ENCODE measurements at regions not wholly inside any gene's neighbourhood (a gene's known extent, or its start where the extent isn't known, plus 50 kb on each side); places are given as distances from the start of the nearest gene placed in this dataset.

DNA sequence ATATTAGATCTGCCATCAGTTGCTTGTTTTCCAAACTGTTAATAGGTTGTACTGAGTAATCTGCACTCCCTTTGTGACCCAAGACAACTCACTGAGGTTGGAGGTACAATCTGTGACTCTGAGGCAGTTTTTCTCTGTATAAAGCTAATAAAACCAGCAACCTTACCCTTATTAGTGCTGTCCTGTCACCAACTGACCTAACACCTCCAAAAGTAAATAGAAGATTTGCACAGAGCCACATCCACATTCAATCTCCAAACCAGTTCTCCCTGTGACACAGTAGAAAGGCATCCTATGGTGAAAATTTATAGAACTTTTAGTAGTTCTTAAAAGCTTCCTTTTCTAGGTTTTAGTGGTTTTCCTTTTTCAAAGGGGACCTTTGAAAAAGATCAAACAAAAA is 140.4 kb upstream of the ADGRL2 start:
- no peak for ATAC-seq (replicated peaks; ENCODE audit: extremely low read depth, poor library complexity, severe bottlenecking)
- Mint-ChIP-seq H3K4me3 (no peak overlapping the region), H3K4me1 (no peaks in the 10 kb centered on the region), H3K27ac (ENCODE audit: low read depth) (no peak overlapping the region), H3K36me3 (ENCODE audit: insufficient read depth) (no peaks in the 10 kb centered on the region), H3K27me3 (no peaks in the 10 kb centered on the region), H3K9me3 (peaks cover 11% of the 10 kb centered on the region)
- no peak for DNase-seq (ENCODE audit: low spot score in 2 of 2)

DNA sequence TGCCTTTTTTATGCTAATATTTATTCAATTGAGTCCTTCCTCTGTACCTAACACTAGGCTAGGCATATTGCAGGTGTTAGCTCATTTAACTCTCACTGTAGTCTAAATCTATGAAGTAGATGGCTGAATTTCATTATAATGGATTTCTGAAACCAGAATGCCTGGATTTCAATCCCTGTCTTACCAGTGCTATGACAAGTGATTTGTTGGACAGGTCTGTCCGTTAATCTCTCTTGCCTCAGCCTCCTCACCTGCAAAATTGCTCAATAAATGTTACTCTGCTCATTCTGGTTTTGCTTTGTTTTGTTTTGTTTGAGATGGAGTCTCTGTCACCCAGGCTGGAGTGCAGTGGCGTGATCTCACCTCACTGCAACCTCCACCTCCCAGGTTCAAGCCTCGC is 146.1 kb upstream of the ADGRL2 start:
- no peaks in the 10 kb centered on the region for H3K36me3 Mint-ChIP-seq (ENCODE audit: insufficient read depth)
- ATAC-seq (replicated peaks; ENCODE audit: extremely low read depth, poor library complexity, severe bottlenecking) (no peak), DNase-seq (ENCODE audit: low spot score in 2 of 2) (no peak)
- no peak overlapping the region for H3K27ac Mint-ChIP-seq (ENCODE audit: low read depth)
- H3K4me1 Mint-ChIP-seq: no peaks in the 10 kb centered on the region
- no peak overlapping the region for H3K4me3 Mint-ChIP-seq
- no peaks in the 10 kb centered on the region for H3K27me3 Mint-ChIP-seq
- peaks cover 15% of the 10 kb centered on the region for H3K9me3 Mint-ChIP-seq

DNA sequence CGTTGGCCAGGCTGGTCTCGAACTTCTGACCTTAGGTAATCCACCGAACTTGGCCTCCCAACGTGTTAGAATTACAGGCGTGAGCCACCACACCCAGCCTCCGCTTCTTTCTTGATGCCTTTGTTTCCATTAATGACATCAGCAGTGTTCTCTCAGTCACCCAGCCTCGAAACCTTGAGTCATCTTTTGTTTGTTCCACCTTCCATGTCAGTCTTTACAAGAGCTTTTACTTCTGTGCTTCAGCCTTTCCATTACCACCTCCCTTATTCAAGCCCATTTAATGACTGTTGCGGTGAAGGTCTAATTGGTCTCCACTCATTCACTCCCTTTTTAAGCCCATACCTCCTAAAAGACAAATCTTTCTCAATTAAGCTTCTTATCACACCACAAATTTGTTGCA is 146.6 kb upstream of the ADGRL2 start:
- Mint-ChIP-seq H3K9me3 (peaks cover 19% of the 10 kb centered on the region), H3K27me3 (no peaks in the 10 kb centered on the region), H3K27ac (ENCODE audit: low read depth) (no peak overlapping the region), H3K4me3 (no peak overlapping the region), H3K36me3 (ENCODE audit: insufficient read depth) (no peaks in the 10 kb centered on the region), H3K4me1 (no peaks in the 10 kb centered on the region)
- no peak for DNase-seq (ENCODE audit: low spot score in 2 of 2)
- ATAC-seq (replicated peaks; ENCODE audit: extremely low read depth, poor library complexity, severe bottlenecking): no peak

DNA sequence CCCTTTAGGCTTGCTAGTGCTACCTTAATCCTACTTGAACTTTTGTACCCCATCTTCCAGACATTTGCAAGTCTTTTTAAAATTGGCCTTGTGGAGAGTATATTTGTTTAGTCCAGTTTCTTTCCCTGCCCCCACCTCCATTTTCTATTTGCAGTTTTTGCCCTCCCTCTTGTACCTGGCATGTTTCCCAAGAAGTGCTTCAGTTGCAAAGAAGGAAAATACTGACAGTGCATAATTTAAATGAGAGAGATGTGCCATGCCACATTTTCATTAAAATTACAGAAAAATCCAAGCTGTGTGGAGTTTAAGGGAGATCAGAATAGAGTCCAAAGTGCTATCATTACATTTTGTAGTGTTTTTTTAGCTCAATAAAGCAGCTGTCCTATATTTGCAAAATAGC is 150.0 kb upstream of the ADGRL2 start:
- DNase-seq (ENCODE audit: low spot score in 2 of 2) (no peak), ATAC-seq (replicated peaks; ENCODE audit: extremely low read depth, poor library complexity, severe bottlenecking) (no peak)
- Mint-ChIP-seq H3K36me3 (ENCODE audit: insufficient read depth) (no peaks in the 10 kb centered on the region), H3K27ac (ENCODE audit: low read depth) (no peak overlapping the region), H3K4me1 (no peaks in the 10 kb centered on the region), H3K9me3 (peaks cover 25% of the 10 kb centered on the region), H3K27me3 (no peaks in the 10 kb centered on the region), H3K4me3 (no peak overlapping the region)

DNA sequence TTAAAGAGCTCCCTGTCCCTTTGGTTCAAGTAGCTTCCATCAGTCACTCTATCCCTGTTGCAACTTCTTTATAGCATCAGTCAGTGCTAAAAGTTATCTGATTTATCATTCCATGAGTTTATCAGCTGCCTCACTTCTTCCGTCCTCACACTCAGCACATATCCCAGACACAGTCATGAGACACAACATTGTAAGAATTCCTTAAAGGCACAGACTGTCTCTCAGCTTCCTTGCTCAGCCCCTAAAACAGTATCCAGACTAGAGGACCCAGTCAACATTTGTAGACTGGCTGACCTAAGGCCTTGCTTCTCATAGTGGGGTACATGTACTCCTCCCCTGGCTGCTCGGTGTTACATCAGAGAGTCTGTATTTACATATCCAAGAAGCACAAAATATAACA is 164.9 kb upstream of the ADGRL2 start:
- peaks cover 19% of the 10 kb centered on the region for H3K9me3 Mint-ChIP-seq
- no peak overlapping the region for H3K27ac Mint-ChIP-seq (ENCODE audit: low read depth)
- H3K36me3 Mint-ChIP-seq (ENCODE audit: insufficient read depth): no peaks in the 10 kb centered on the region
- H3K4me3 Mint-ChIP-seq: no peak overlapping the region
- ATAC-seq (replicated peaks; ENCODE audit: extremely low read depth, poor library complexity, severe bottlenecking): no peak
- no peaks in the 10 kb centered on the region for H3K4me1 Mint-ChIP-seq
- no peak for DNase-seq (ENCODE audit: low spot score in 2 of 2)
- H3K27me3 Mint-ChIP-seq: no peaks in the 10 kb centered on the region

DNA sequence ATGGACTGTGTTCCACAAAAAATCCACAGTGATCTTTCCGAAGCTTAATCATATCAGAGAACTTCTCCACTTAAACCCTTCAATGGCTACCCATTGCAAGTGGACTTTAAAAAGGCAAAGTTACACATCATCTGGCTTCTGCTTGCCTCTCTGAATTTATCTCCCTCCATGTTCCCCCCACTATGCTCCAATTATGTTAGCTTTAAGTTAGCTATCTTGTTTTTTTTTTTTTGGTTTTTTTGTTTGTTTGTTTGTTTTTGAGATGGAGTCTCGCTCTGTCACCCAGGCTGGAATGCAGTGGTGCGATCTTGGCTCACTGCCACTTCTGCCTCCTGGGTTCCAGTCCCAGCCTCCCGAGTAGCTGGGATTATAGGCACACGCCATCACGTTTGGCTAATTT is 166.4 kb upstream of the ADGRL2 start:
- H3K4me3 Mint-ChIP-seq: no peak overlapping the region
- H3K36me3 Mint-ChIP-seq (ENCODE audit: insufficient read depth): no peaks in the 10 kb centered on the region
- H3K27ac Mint-ChIP-seq (ENCODE audit: low read depth): no peak overlapping the region
- no peak for DNase-seq (ENCODE audit: low spot score in 2 of 2)
- no peak for ATAC-seq (replicated peaks; ENCODE audit: extremely low read depth, poor library complexity, severe bottlenecking)
- peaks cover 19% of the 10 kb centered on the region for H3K9me3 Mint-ChIP-seq
- H3K27me3 Mint-ChIP-seq: no peaks in the 10 kb centered on the region
- no peaks in the 10 kb centered on the region for H3K4me1 Mint-ChIP-seq

DNA sequence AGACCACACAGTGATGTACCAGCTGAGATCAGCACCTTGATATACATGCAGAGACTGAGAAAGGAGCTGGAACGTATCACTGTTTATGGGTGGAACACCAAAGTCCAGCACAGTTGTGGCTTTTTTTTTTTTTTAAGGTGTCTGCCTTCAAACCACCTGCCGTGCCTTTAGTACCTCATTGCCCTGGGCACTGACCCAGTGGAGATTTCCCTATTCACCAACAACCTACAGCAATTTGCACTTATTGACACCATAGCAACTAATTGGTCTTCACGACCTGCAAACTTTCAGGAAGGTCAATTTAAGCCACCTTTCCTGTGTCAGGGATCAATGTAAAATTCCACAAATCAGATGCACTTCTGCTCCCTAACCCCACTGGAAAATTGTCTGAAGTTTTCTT is 181.6 kb upstream of the ADGRL2 start:
- ATAC-seq (replicated peaks; ENCODE audit: extremely low read depth, poor library complexity, severe bottlenecking) (no peak), DNase-seq (ENCODE audit: low spot score in 2 of 2) (no peak)
- no peak overlapping the region for H3K4me3 Mint-ChIP-seq
- H3K4me1 Mint-ChIP-seq: no peaks in the 10 kb centered on the region
- peaks cover 25% of the 10 kb centered on the region for H3K9me3 Mint-ChIP-seq
- H3K27me3 Mint-ChIP-seq: no peaks in the 10 kb centered on the region
- H3K27ac Mint-ChIP-seq (ENCODE audit: low read depth): no peak overlapping the region
- no peaks in the 10 kb centered on the region for H3K36me3 Mint-ChIP-seq (ENCODE audit: insufficient read depth)

DNA sequence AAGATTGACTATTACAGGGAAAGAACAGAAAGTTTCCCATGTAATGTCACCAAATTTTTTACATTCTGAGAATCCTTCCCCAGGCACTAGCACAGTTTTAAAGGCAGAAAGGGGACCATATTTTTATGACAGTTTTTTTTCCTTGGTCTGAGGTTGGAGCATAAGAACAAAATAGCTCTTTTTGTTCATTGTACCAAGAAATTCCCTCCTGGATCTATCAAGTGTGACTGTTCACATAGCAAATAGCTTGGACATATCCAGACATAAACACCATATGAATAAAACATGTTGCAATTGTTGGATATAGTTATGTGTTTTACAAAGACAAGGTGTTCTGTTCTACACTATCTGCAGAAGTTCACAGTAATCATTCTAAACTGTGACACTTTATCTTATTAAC is 182.4 kb upstream of the ADGRL2 start:
- Mint-ChIP-seq H3K4me3 (no peak overlapping the region), H3K4me1 (no peaks in the 10 kb centered on the region), H3K9me3 (peaks cover 29% of the 10 kb centered on the region), H3K27ac (ENCODE audit: low read depth) (no peak overlapping the region), H3K27me3 (no peaks in the 10 kb centered on the region), H3K36me3 (ENCODE audit: insufficient read depth) (no peaks in the 10 kb centered on the region)
- DNase-seq (ENCODE audit: low spot score in 2 of 2) (no peak), ATAC-seq (replicated peaks; ENCODE audit: extremely low read depth, poor library complexity, severe bottlenecking) (no peak)

DNA sequence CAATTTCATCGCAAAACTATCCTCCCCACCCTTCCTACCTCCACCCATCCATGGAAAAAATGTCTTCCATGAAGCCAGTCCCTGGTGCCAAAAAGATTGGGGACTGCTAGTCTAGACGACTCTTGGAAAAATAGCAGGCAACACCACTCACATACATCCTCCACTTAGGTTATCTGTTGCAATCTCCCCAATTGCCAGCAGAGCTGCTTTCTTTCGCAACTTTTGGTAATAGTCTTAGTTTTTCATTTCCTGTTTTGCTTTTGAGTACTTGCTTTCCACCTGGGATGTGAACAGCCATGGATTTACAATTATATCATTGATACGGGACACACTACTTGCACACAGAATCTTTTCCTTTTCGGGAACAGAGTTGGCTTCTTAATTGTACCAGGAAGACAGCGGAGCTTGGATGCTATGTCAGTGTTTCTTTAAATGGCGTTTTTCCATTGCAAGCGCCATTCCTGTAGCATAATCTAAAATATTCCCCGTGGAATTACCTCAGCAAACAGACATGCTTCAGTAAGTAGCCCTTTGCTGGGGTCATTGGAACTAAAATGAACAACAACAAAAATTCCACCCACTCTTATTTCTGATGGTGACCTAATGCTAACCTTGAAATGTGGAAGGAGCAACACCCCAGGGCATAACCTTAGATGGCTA is 183.3 kb upstream of the ADGRL2 start:
- Mint-ChIP-seq H3K27ac (ENCODE audit: low read depth) (no peak overlapping the region), H3K36me3 (ENCODE audit: insufficient read depth) (no peaks in the 10 kb centered on the region), H3K4me3 (no peak overlapping the region), H3K4me1 (no peaks in the 10 kb centered on the region), H3K27me3 (no peaks in the 10 kb centered on the region), H3K9me3 (peaks cover 27% of the 10 kb centered on the region)
- DNase-seq (ENCODE audit: low spot score in 2 of 2) (no peak), ATAC-seq (replicated peaks; ENCODE audit: extremely low read depth, poor library complexity, severe bottlenecking) (no peak)

DNA sequence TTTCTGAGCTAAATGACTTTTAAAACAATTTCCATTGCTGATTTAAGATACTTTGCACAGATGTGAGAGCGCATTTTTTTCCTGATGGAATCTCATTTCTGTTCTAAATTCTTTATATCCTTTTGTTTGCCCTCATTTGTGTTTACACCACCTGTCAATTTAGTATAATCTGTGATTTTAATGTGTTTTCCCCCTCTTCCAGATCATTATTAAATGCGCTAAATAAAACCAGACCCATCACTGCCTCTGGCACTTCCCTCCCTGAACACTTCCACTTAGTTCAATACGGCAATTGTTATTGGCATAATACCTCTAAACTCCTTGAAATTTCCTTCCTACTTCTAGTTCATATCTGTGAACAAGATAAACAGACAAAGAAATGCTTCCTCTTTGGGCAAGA is 186.9 kb upstream of the ADGRL2 start:
- Mint-ChIP-seq H3K4me1 (no peaks in the 10 kb centered on the region), H3K27ac (ENCODE audit: low read depth) (no peak overlapping the region), H3K36me3 (ENCODE audit: insufficient read depth) (peaks cover 1% of the 10 kb centered on the region), H3K4me3 (no peak overlapping the region), H3K27me3 (no peaks in the 10 kb centered on the region), H3K9me3 (peaks cover 32% of the 10 kb centered on the region)
- ATAC-seq (replicated peaks; ENCODE audit: extremely low read depth, poor library complexity, severe bottlenecking) (no peak), DNase-seq (ENCODE audit: low spot score in 2 of 2) (no peak)

DNA sequence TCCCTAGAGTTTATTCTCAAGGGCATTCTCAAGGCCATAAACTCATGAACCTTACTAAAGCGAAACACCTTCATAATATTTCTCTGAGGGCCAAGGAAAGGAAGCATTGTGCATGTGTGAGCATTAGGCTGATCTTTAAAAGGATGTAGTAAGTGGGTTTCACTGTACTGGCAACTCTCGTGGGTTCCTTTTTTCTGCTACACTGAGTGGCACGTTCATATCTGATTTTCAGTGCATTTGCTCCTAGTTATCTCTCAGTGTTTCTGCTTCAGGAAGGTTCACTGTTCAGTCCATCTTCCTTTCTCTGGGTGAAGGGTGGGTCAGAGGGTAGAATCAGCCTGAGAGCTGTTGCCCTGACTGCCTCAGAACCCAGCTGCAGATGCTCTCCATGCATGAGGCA is 192.8 kb upstream of the ADGRL2 start:
- H3K9me3 Mint-ChIP-seq: peaks cover 30% of the 10 kb centered on the region
- H3K4me3 Mint-ChIP-seq: no peak overlapping the region
- H3K36me3 Mint-ChIP-seq (ENCODE audit: insufficient read depth): peaks cover 1% of the 10 kb centered on the region
- no peaks in the 10 kb centered on the region for H3K4me1 Mint-ChIP-seq
- H3K27ac Mint-ChIP-seq (ENCODE audit: low read depth): no peak overlapping the region
- DNase-seq (ENCODE audit: low spot score in 2 of 2) (no peak), ATAC-seq (replicated peaks; ENCODE audit: extremely low read depth, poor library complexity, severe bottlenecking) (no peak)
- H3K27me3 Mint-ChIP-seq: no peaks in the 10 kb centered on the region

DNA sequence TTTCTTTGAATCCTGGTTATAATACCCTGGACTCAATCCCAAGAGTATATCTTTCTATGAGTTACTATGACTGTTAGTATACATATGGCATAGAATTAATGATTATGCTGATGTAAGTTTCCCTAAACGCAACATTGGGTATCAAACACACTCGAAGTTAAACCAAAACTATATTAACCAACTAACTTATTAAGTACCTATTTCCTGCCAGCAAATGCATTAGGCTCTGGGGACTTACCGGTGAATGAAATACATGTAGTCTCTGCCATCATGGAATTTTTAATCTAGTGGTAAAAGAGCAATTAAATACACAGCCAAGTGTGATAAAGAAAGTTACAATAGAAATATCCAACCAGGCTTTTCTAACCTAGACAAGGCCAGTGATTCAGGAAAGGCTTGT is 193.6 kb upstream of the ADGRL2 start:
- Mint-ChIP-seq H3K4me3 (no peak overlapping the region), H3K27ac (ENCODE audit: low read depth) (no peak overlapping the region), H3K9me3 (peaks cover 30% of the 10 kb centered on the region), H3K36me3 (ENCODE audit: insufficient read depth) (peaks cover 1% of the 10 kb centered on the region), H3K27me3 (no peaks in the 10 kb centered on the region), H3K4me1 (no peaks in the 10 kb centered on the region)
- no peak for ATAC-seq (replicated peaks; ENCODE audit: extremely low read depth, poor library complexity, severe bottlenecking)
- no peak for DNase-seq (ENCODE audit: low spot score in 2 of 2)

DNA sequence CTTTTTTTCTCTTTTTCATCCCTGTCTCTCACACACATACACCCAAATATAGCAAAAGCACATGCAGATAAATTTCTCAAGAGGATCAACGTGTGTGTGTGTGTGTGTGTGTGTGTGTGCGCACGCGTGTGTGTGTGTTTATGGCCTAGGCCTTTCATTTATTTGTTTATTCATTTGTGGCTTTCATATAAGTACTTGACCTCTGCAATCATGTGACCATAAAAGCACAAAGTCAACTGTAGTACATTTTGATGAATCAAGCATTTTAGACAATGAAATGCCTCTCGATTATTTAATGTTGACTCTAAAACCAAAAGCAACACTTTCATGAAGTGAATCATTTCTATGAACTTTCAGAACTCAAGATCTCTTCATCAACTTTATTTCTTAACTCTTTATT is 194.1 kb upstream of the ADGRL2 start:
- H3K9me3 Mint-ChIP-seq: peaks cover 29% of the 10 kb centered on the region

DNA sequence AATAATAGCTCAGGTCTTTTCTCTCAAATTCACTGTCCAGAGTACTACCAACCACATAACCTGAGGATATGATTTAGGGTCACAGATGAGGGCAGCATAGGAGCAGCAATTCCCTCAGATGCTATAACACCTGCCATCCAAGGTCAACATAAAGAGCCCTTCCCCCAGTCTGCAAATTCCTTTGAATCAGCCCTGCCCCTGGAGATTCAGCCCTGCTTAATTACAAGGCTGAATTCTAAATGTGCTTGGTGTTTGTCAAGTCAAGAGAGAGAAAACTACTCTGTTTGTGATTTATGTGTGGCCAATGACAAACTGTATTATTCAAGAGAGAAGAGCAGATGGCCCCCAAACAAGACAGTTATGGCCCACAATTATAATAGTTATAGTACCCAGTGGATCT is 195.7 kb upstream of the ADGRL2 start:
- H3K27ac Mint-ChIP-seq (ENCODE audit: low read depth): no peak overlapping the region
- H3K36me3 Mint-ChIP-seq (ENCODE audit: insufficient read depth): no peaks in the 10 kb centered on the region
- H3K9me3 Mint-ChIP-seq: peaks cover 28% of the 10 kb centered on the region
- ATAC-seq (replicated peaks; ENCODE audit: extremely low read depth, poor library complexity, severe bottlenecking): no peak
- DNase-seq (ENCODE audit: low spot score in 2 of 2): no peak
- H3K4me3 Mint-ChIP-seq: no peak overlapping the region
- no peaks in the 10 kb centered on the region for H3K27me3 Mint-ChIP-seq
- no peaks in the 10 kb centered on the region for H3K4me1 Mint-ChIP-seq

More for the DNA sequence above, 194.1 kb upstream of the ADGRL2 start:
- DNase-seq (ENCODE audit: low spot score in 2 of 2) (no peak), ATAC-seq (replicated peaks; ENCODE audit: extremely low read depth, poor library complexity, severe bottlenecking) (no peak)
- H3K27ac Mint-ChIP-seq (ENCODE audit: low read depth): no peak overlapping the region
- peaks cover 1% of the 10 kb centered on the region for H3K36me3 Mint-ChIP-seq (ENCODE audit: insufficient read depth)
- H3K4me3 Mint-ChIP-seq: no peak overlapping the region
- H3K27me3 Mint-ChIP-seq: no peaks in the 10 kb centered on the region
- H3K4me1 Mint-ChIP-seq: no peaks in the 10 kb centered on the region

All from central memory CD8-positive, alpha-beta T cell (primary cell).